PC-9 (cell line): ENCODE measurements at regions not wholly inside any gene's neighbourhood (a gene's known extent, or its start where the extent isn't known, plus 50 kb on each side); places are given as distances from the start of the nearest gene placed in this dataset.

Experiments
- EZH2 ChIP-seq: fragments of 200-600 bp; sonication (generic); IDR thresholded peaks from 2 replicates; pipeline ENCODE4 v1.8.0; 2017; ENCODE audit warnings: antibody characterized with exemption, low read depth
- TF ChIP-seq, protein P1 (sequence below): fragments of 200-600 bp; sonication (generic); conservative IDR thresholded peaks from 2 replicates; pipeline ENCODE4 v1.6.1; 2017; ENCODE audit warnings: mixed run types, antibody characterized with exemption, mild to moderate bottlenecking, moderate library complexity

DNA sequence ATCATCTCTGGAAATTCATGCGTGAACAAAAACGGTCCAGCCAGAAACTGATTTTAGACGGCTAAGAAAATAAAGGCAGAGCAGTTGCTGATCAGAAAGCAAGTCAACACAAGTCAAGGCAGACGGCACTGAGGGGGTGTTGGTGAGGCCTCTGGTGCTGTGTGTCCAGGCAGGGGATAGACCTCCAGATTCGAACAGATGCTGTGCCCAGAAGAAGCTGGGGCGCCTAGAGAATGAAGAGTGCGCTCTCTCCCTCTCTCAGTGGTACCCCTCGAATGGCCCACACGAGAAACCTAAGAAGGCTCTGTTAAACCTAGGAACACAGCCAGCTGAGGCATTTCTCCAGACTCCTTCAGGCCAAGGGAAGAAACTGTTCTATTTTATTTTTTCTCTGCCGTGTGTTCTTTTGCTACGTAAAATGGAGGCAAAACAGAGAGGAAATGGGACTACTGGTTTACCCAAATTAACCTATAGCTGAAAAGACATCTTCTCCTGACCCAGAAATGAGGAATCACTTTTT, 178.3 kb downstream of the PMP22 start:
- TF ChIP-seq, protein P1, sequence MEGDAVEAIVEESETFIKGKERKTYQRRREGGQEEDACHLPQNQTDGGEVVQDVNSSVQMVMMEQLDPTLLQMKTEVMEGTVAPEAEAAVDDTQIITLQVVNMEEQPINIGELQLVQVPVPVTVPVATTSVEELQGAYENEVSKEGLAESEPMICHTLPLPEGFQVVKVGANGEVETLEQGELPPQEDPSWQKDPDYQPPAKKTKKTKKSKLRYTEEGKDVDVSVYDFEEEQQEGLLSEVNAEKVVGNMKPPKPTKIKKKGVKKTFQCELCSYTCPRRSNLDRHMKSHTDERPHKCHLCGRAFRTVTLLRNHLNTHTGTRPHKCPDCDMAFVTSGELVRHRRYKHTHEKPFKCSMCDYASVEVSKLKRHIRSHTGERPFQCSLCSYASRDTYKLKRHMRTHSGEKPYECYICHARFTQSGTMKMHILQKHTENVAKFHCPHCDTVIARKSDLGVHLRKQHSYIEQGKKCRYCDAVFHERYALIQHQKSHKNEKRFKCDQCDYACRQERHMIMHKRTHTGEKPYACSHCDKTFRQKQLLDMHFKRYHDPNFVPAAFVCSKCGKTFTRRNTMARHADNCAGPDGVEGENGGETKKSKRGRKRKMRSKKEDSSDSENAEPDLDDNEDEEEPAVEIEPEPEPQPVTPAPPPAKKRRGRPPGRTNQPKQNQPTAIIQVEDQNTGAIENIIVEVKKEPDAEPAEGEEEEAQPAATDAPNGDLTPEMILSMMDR: no peak
- no peak for TF ChIP-seq EZH2
